ENCODE measurements at regions not wholly inside any gene's neighbourhood (a gene's known extent, or its start where the extent isn't known, plus 50 kb on each side); places are given as distances from the start of the nearest gene placed in this dataset.
"Not testable (repeated sequence)": the region's sequence is repeated elsewhere in the genome, so short reads cannot be mapped to it uniquely, and the experiment has no call there.

GRCh38 chr10:109809954-109810353 is 113.4 kb downstream of the XPNPEP1 start:
- ATAC-seq (ENCODE audit: low read depth in 2 of 2); DNase-seq; H3K4me3 Mint-ChIP-seq; H3K27ac Mint-ChIP-seq; H3K4me1 Mint-ChIP-seq: not testable (repeated sequence)
- H3K36me3 Mint-ChIP-seq: peaks cover 0 to 19% of the 10 kb centered on the region in 2 donors
- peaks cover 4 to 51% (median 33%) of the 10 kb centered on the region in 7 donors for H3K9me3 Mint-ChIP-seq
- peaks cover 0 to 12% (median 5%) of the 10 kb centered on the region in 3 donors for H3K27me3 Mint-ChIP-seq

GRCh38 chr10:109801191-109801590 is 122.1 kb downstream of the XPNPEP1 start:
- H3K27ac Mint-ChIP-seq; DNase-seq; ATAC-seq (ENCODE audit: low read depth in 2 of 2); H3K4me1 Mint-ChIP-seq; H3K4me3 Mint-ChIP-seq: not testable (repeated sequence)
- Mint-ChIP-seq H3K9me3 (peaks cover 10 to 33% (median 19%) of the 10 kb centered on the region in 7 donors), H3K27me3 (peaks cover 0 to 23% (median 7%) of the 10 kb centered on the region in 3 donors), H3K36me3 (peaks cover 0 to 16% of the 10 kb centered on the region in 2 donors)

- Mint-ChIP-seq H3K4me3 (no peak overlapping the region), H3K9me3 (peaks cover 0 to 15% (median 7%) of the 10 kb centered on the region in 7 donors), H3K4me1 (no peaks in the 10 kb centered on the region), H3K36me3 (no peaks in the 10 kb centered on the region), H3K27ac (no peak overlapping the region), H3K27me3 (peaks cover 5 to 9% (median 6%) of the 10 kb centered on the region in 3 donors)
- ATAC-seq (ENCODE audit: low read depth in 2 of 2): no peak
- DNase-seq: no peak
These were observed 132.7 kb downstream of the XPNPEP1 start for GRCh38 chr10:109790647-109791046.

- Mint-ChIP-seq H3K4me1 (no peaks in the 10 kb centered on the region), H3K27ac (no peak overlapping the region), H3K27me3 (peaks cover 5 to 26% (median 18%) of the 10 kb centered on the region in 3 donors), H3K4me3 (no peak overlapping the region), H3K9me3 (no peaks in the 10 kb centered on the region), H3K36me3 (no peaks in the 10 kb centered on the region)
- DNase-seq (no peak), ATAC-seq (ENCODE audit: low read depth in 2 of 2) (no peak)
These were observed 139.1 kb downstream of the XPNPEP1 start for GRCh38 chr10:109784236-109784635.

- no peak for DNase-seq
- peaks cover 5 to 30% (median 12%) of the 10 kb centered on the region in 3 donors for H3K27me3 Mint-ChIP-seq
- no peak for ATAC-seq (ENCODE audit: low read depth in 2 of 2)
- no peaks in the 10 kb centered on the region for H3K4me1 Mint-ChIP-seq
- no peaks in the 10 kb centered on the region for H3K9me3 Mint-ChIP-seq
- no peak overlapping the region for H3K4me3 Mint-ChIP-seq
- no peak overlapping the region for H3K27ac Mint-ChIP-seq
- no peaks in the 10 kb centered on the region for H3K36me3 Mint-ChIP-seq
These were observed 140.0 kb downstream of the XPNPEP1 start for GRCh38 chr10:109783286-109783685.

- H3K4me1 Mint-ChIP-seq: no peaks in the 10 kb centered on the region
- no peak overlapping the region for H3K27ac Mint-ChIP-seq
- peaks cover 10 to 35% (median 19%) of the 10 kb centered on the region in 3 donors for H3K27me3 Mint-ChIP-seq
- H3K36me3 Mint-ChIP-seq: no peaks in the 10 kb centered on the region
- ATAC-seq (ENCODE audit: low read depth in 2 of 2) (no peak), DNase-seq (no peak)
- H3K9me3 Mint-ChIP-seq: no peaks in the 10 kb centered on the region
- H3K4me3 Mint-ChIP-seq: no peak overlapping the region
These were observed 142.3 kb downstream of the XPNPEP1 start for GRCh38 chr10:109780997-109781396.

GRCh38 chr10:109778993-109779392 is 144.3 kb downstream of the XPNPEP1 start:
- Mint-ChIP-seq H3K27ac (no peak overlapping the region), H3K36me3 (no peaks in the 10 kb centered on the region), H3K4me3 (peak overlapping the region in 1 of 8 donors; percentile 48), H3K9me3 (no peaks in the 10 kb centered on the region), H3K27me3 (peaks cover 10 to 35% (median 19%) of the 10 kb centered on the region in 3 donors), H3K4me1 (no peaks in the 10 kb centered on the region)
- ATAC-seq (ENCODE audit: low read depth in 2 of 2): no peak
- no peak for DNase-seq

GRCh38 chr10:109774121-109774440 is 149.2 kb downstream of the XPNPEP1 start:
- Mint-ChIP-seq H3K27ac (no peak overlapping the region), H3K9me3 (no peaks in the 10 kb centered on the region), H3K4me1 (no peaks in the 10 kb centered on the region), H3K27me3 (peaks cover 4 to 13% (median 8%) of the 10 kb centered on the region in 3 donors), H3K36me3 (no peaks in the 10 kb centered on the region), H3K4me3 (no peak overlapping the region)
- DNase-seq (no peak), ATAC-seq (ENCODE audit: low read depth in 2 of 2) (no peak)

- no peaks in the 10 kb centered on the region for H3K36me3 Mint-ChIP-seq
- no peak for ATAC-seq (ENCODE audit: low read depth in 2 of 2)
- H3K27me3 Mint-ChIP-seq: peaks cover 4 to 8% (median 7%) of the 10 kb centered on the region in 3 donors
- H3K27ac Mint-ChIP-seq: no peak overlapping the region
- H3K4me1 Mint-ChIP-seq: no peaks in the 10 kb centered on the region
- H3K9me3 Mint-ChIP-seq: peaks cover 0 to 3% (median 0%) of the 10 kb centered on the region in 7 donors
- DNase-seq: no peak
- H3K4me3 Mint-ChIP-seq: no peak overlapping the region
These were observed 149.8 kb downstream of the XPNPEP1 start for GRCh38 chr10:109773288-109774120.

GRCh38 chr10:109770663-109771062 is 152.6 kb downstream of the XPNPEP1 start:
- H3K4me3 Mint-ChIP-seq: no peak overlapping the region
- no peak overlapping the region for H3K27ac Mint-ChIP-seq
- no peaks in the 10 kb centered on the region for H3K4me1 Mint-ChIP-seq
- H3K36me3 Mint-ChIP-seq: no peaks in the 10 kb centered on the region
- ATAC-seq (ENCODE audit: low read depth in 2 of 2) (no peak), DNase-seq (no peak)
- H3K27me3 Mint-ChIP-seq: no peaks in the 10 kb centered on the region
- peaks cover 0 to 6% (median 0%) of the 10 kb centered on the region in 7 donors for H3K9me3 Mint-ChIP-seq

GRCh38 chr10:109769966-109770365 is 153.3 kb downstream of the XPNPEP1 start:
- ATAC-seq (ENCODE audit: low read depth in 2 of 2): no peak
- no peak overlapping the region for H3K4me3 Mint-ChIP-seq
- peaks cover 0 to under 1% (median 0%) of the 10 kb centered on the region in 3 donors for H3K27me3 Mint-ChIP-seq
- DNase-seq: no peak
- H3K4me1 Mint-ChIP-seq: no peaks in the 10 kb centered on the region
- no peaks in the 10 kb centered on the region for H3K36me3 Mint-ChIP-seq
- H3K9me3 Mint-ChIP-seq: peaks cover 0 to 6% (median 0%) of the 10 kb centered on the region in 7 donors
- H3K27ac Mint-ChIP-seq: no peak overlapping the region

GRCh38 chr10:109765838-109766237 is 157.5 kb downstream of the XPNPEP1 start:
- no peaks in the 10 kb centered on the region for H3K36me3 Mint-ChIP-seq
- no peak overlapping the region for H3K4me3 Mint-ChIP-seq

GRCh38 chr10:109762555-109762954 is 160.8 kb downstream of the XPNPEP1 start:
- no peak overlapping the region for H3K27ac Mint-ChIP-seq
- H3K4me3 Mint-ChIP-seq: no peak overlapping the region
- no peaks in the 10 kb centered on the region for H3K4me1 Mint-ChIP-seq
- H3K27me3 Mint-ChIP-seq: peaks cover 6 to 16% (median 6%) of the 10 kb centered on the region in 3 donors
- DNase-seq (no peak), ATAC-seq (ENCODE audit: low read depth in 2 of 2) (no peak)
- H3K9me3 Mint-ChIP-seq: peaks cover 0 to 5% (median 0%) of the 10 kb centered on the region in 7 donors
- no peaks in the 10 kb centered on the region for H3K36me3 Mint-ChIP-seq

More at GRCh38 chr10:109765838-109766237, 157.5 kb downstream of the XPNPEP1 start:
- Mint-ChIP-seq H3K27me3 (peaks cover 6 to 9% (median 6%) of the 10 kb centered on the region in 3 donors), H3K27ac (no peak overlapping the region), H3K9me3 (peaks cover 0 to 6% (median 0%) of the 10 kb centered on the region in 7 donors), H3K4me1 (no peaks in the 10 kb centered on the region)
- ATAC-seq (ENCODE audit: low read depth in 2 of 2): no peak
- no peak for DNase-seq

GRCh38 chr10:109757670-109758069 is 165.6 kb downstream of the XPNPEP1 start:
- not testable (repeated sequence) for H3K27ac Mint-ChIP-seq; H3K36me3 Mint-ChIP-seq; DNase-seq; H3K4me1 Mint-ChIP-seq; H3K4me3 Mint-ChIP-seq; ATAC-seq (ENCODE audit: low read depth in 2 of 2); H3K9me3 Mint-ChIP-seq
- peaks cover 0 to 10% (median 10%) of the 10 kb centered on the region in 3 donors for H3K27me3 Mint-ChIP-seq

Data from naive B cell (primary cell).